ENCODE measurements at regions not wholly inside any gene's neighbourhood (a gene's known extent, or its start where the extent isn't known, plus 50 kb on each side); places are given as distances from the start of the nearest gene placed in this dataset.

GRCh38 chr10:10500937-10501336, 516.7 kb upstream of the CELF2 start:
- ATAC-seq (no peak), DNase-seq (no peak)
- Histone ChIP-seq H3K27me3 (no peaks in the 10 kb centered on the region), H3K27ac (no peak overlapping the region), H3K4me1 (no peaks in the 10 kb centered on the region), H3K9me3 (no peaks in the 10 kb centered on the region), H3K36me3 (no peaks in the 10 kb centered on the region), H3K4me3 (no peak overlapping the region)
- intact Hi-C loops (cut with DNase I): no loop called here
- no peak for TF ChIP-seq CTCF (IDR thresholded peaks at IDR 0.05)

- Histone ChIP-seq H3K27ac (no peak overlapping the region), H3K4me1 (no peaks in the 10 kb centered on the region), H3K9me3 (no peaks in the 10 kb centered on the region), H3K27me3 (no peaks in the 10 kb centered on the region), H3K36me3 (no peaks in the 10 kb centered on the region), H3K4me3 (no peak overlapping the region)
- no peak for TF ChIP-seq CTCF (IDR thresholded peaks at IDR 0.05)
- no peak for ATAC-seq
- intact Hi-C loops (cut with DNase I): no loop called here
- no peak for DNase-seq
These were observed 513.9 kb upstream of the CELF2 start for GRCh38 chr10:10503772-10504171.

DNA sequence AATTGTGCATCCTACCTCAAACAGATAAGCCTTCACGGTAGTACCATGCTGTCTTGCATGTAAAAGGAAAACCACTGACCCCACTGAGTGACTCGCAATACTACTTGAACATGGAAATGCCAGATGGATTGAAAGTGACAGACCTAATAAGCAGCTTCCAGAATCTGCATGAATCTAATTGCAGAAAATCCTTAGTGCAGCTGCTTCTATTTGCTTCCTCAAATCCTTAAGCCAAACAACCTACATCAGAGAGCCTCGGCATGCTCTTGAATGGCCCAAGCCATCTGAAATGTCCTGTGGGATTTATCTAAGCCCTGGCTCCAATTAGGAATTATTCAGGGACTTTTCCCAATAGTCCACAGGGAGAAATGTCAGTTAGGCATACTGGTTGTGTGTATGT, 509.5 kb upstream of the CELF2 start:
- H3K36me3 ChIP-seq: no peaks in the 10 kb centered on the region
- intact Hi-C loops (cut with DNase I): no loop called here
- no peaks in the 10 kb centered on the region for H3K9me3 ChIP-seq
- H3K4me3 ChIP-seq: no peak overlapping the region
- no peak overlapping the region for H3K27ac ChIP-seq
- DNase-seq (no peak), ATAC-seq (no peak)
- no peak for TF ChIP-seq CTCF (IDR thresholded peaks at IDR 0.05)
- no peaks in the 10 kb centered on the region for H3K27me3 ChIP-seq
- H3K4me1 ChIP-seq: no peaks in the 10 kb centered on the region

DNA sequence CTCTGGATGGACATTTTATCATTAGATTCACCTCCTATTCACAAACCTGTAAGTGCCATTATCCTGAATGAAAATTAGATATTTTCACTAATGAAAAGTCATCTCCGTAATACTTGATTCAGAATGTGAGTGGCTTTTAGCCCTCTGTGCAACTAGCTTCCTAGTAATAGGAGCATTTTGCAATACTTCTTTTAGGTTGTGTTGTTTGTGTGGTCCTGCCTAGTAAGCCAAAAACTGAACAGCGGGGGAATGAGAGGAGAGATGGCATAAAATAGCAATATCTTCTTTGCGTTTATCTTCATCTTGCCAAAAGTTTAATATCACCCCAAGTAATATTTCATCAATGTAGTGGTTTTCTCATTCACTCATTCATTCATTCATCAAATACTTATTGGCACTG, 507.5 kb upstream of the CELF2 start:
- Histone ChIP-seq H3K36me3 (no peaks in the 10 kb centered on the region), H3K4me1 (no peaks in the 10 kb centered on the region), H3K9me3 (no peaks in the 10 kb centered on the region), H3K4me3 (no peak overlapping the region), H3K27me3 (no peaks in the 10 kb centered on the region), H3K27ac (no peak overlapping the region)
- ATAC-seq (no peak), DNase-seq (no peak)
- no peak for TF ChIP-seq CTCF (IDR thresholded peaks at IDR 0.05)
- intact Hi-C loops (cut with DNase I): no loop called here

GRCh38 chr10:10513067-10513466, 504.6 kb upstream of the CELF2 start:
- Histone ChIP-seq H3K27ac (no peak overlapping the region), H3K9me3 (no peaks in the 10 kb centered on the region), H3K4me1 (no peaks in the 10 kb centered on the region), H3K36me3 (no peaks in the 10 kb centered on the region), H3K27me3 (no peaks in the 10 kb centered on the region), H3K4me3 (no peak overlapping the region)
- DNase-seq: no peak
- no peak for TF ChIP-seq CTCF (IDR thresholded peaks at IDR 0.05)
- no peak for ATAC-seq
- intact Hi-C loops (cut with DNase I): no loop called here

- H3K27me3 ChIP-seq: no peaks in the 10 kb centered on the region
- H3K4me1 ChIP-seq: no peaks in the 10 kb centered on the region
- H3K9me3 ChIP-seq: no peaks in the 10 kb centered on the region
- no peaks in the 10 kb centered on the region for H3K36me3 ChIP-seq
- intact Hi-C loops (cut with DNase I): no loop called here
- H3K4me3 ChIP-seq: no peak overlapping the region
- ATAC-seq (no peak), DNase-seq (no peak)
- no peak overlapping the region for H3K27ac ChIP-seq
- TF ChIP-seq CTCF (IDR thresholded peaks at IDR 0.05): no peak
These were observed 503.8 kb upstream of the CELF2 start for GRCh38 chr10:10513898-10514297.
